Activated naive CD4-positive, alpha-beta T cell treated with anti-CD3 and anti-CD28 coated beads for 36 hours (primary cell): ENCODE measurements at regions not wholly inside any gene's neighbourhood (a gene's known extent, or its start where the extent isn't known, plus 50 kb on each side); places are given as distances from the start of the nearest gene placed in this dataset.
"Not testable (repeated sequence)": the region's sequence is repeated elsewhere in the genome, so short reads cannot be mapped to it uniquely, and the experiment has no call there.

Experiments
- CTCF ChIA-PET: fragments of 350-600 bp; sonication (Branson Sonifier 250); formaldehyde crosslinking; loops from one replicate; lab custom pipeline; 2021; ENCODE audit warnings: antibody characterized with exemption; lab: Charles Lee
- DNase-seq: peaks from one replicate; pipeline ENCODE4 v3.0.0-alpha.2; 2020
- H3K27ac Mint-ChIP-seq: one replicate; pipeline ENCODE4 v1.8.0; 2021; ENCODE audit warnings: mild to moderate bottlenecking, mixed read lengths
- H3K27me3 Mint-ChIP-seq: one replicate; pipeline ENCODE4 v1.8.0; 2021; ENCODE audit warnings: low read depth, mixed read lengths
- H3K36me3 Mint-ChIP-seq: one replicate; pipeline ENCODE4 v1.8.0; 2021; ENCODE audit warnings: low read depth, mixed read lengths
- H3K4me1 Mint-ChIP-seq: one replicate; pipeline ENCODE4 v1.8.0; 2021; ENCODE audit warnings: low read depth, mixed read lengths
- H3K4me3 Mint-ChIP-seq: one replicate; pipeline ENCODE4 v1.8.0; 2021; ENCODE audit warnings: mild to moderate bottlenecking, moderate library complexity, mixed read lengths
- H3K9me3 Mint-ChIP-seq: one replicate; pipeline ENCODE4 v1.8.0; 2021; ENCODE audit warnings: mixed read lengths
- intact Hi-C: fragments of 100-400 bp; cut with micrococcal nuclease; formaldehyde crosslinking; loops from one replicate; pipeline ENCODE4 v1.15.1; 2023

GRCh38 chr2:57218206-57218605, 828.4 kb upstream of the VRK2 start:
- no peak overlapping the region for H3K27ac Mint-ChIP-seq
- H3K9me3 Mint-ChIP-seq, result peaks cover 12% of the 10 kb centered on the region
- H3K4me3 Mint-ChIP-seq, result no peak overlapping the region
- DNase-seq, result no peak
- CTCF ChIA-PET, result no interaction called here
- intact Hi-C loops, result no loop called here
- H3K4me1 Mint-ChIP-seq, result no peaks in the 10 kb centered on the region
- no peaks in the 10 kb centered on the region for H3K36me3 Mint-ChIP-seq
- no peaks in the 10 kb centered on the region for H3K27me3 Mint-ChIP-seq

GRCh38 chr2:57229706-57230105, 816.9 kb upstream of the VRK2 start:
- intact Hi-C loops, H3K4me3 Mint-ChIP-seq, H3K9me3 Mint-ChIP-seq, H3K36me3 Mint-ChIP-seq, H3K27me3 Mint-ChIP-seq, DNase-seq, H3K27ac Mint-ChIP-seq, H3K4me1 Mint-ChIP-seq: not testable (repeated sequence)
- CTCF ChIA-PET, result interaction anchor here (0.6 kb wide), 1 partner anchor 67 kb away, joined by 3 read pairs; no protein-coding TSS in a partner anchor

GRCh38 chr2:57232341-57232740, 814.3 kb upstream of the VRK2 start:
- H3K27ac Mint-ChIP-seq, DNase-seq, H3K4me3 Mint-ChIP-seq, H3K27me3 Mint-ChIP-seq, intact Hi-C loops, H3K36me3 Mint-ChIP-seq, H3K9me3 Mint-ChIP-seq, CTCF ChIA-PET, H3K4me1 Mint-ChIP-seq: not testable (repeated sequence)

GRCh38 chr2:57251495-57251894, 795.1 kb upstream of the VRK2 start:
- DNase-seq, H3K4me1 Mint-ChIP-seq, CTCF ChIA-PET, H3K4me3 Mint-ChIP-seq, H3K27ac Mint-ChIP-seq, H3K36me3 Mint-ChIP-seq, H3K27me3 Mint-ChIP-seq, intact Hi-C loops: not testable (repeated sequence)
- peaks cover 37% of the 10 kb centered on the region for H3K9me3 Mint-ChIP-seq

- H3K27ac Mint-ChIP-seq, H3K4me1 Mint-ChIP-seq, H3K4me3 Mint-ChIP-seq, CTCF ChIA-PET, DNase-seq, H3K36me3 Mint-ChIP-seq, H3K27me3 Mint-ChIP-seq, intact Hi-C loops: not testable (repeated sequence)
- H3K9me3 Mint-ChIP-seq, result peaks cover 40% of the 10 kb centered on the region
Observed at GRCh38 chr2:57276408-57276807, 770.2 kb upstream of the VRK2 start.

- H3K4me3 Mint-ChIP-seq, result no peak overlapping the region
- intact Hi-C loops, result no loop called here
- no peaks in the 10 kb centered on the region for H3K4me1 Mint-ChIP-seq
- DNase-seq, result no peak
- CTCF ChIA-PET, result no interaction called here
- peaks cover 30% of the 10 kb centered on the region for H3K9me3 Mint-ChIP-seq
- H3K27me3 Mint-ChIP-seq, result no peaks in the 10 kb centered on the region
- no peak overlapping the region for H3K27ac Mint-ChIP-seq
- H3K36me3 Mint-ChIP-seq, result no peaks in the 10 kb centered on the region
Observed at GRCh38 chr2:57278451-57278850, 768.2 kb upstream of the VRK2 start.

GRCh38 chr2:57291209-57291608, 755.4 kb upstream of the VRK2 start:
- Mint-ChIP-seq H3K4me3 (no peak overlapping the region), H3K27me3 (no peaks in the 10 kb centered on the region), H3K9me3 (peaks cover 4% of the 10 kb centered on the region), H3K4me1 (no peaks in the 10 kb centered on the region), H3K27ac (no peak overlapping the region), H3K36me3 (no peaks in the 10 kb centered on the region)
- intact Hi-C loops, result no loop called here
- CTCF ChIA-PET, result no interaction called here
- no peak for DNase-seq

- no peaks in the 10 kb centered on the region for H3K27me3 Mint-ChIP-seq
- H3K9me3 Mint-ChIP-seq, result peaks cover 17% of the 10 kb centered on the region
- H3K4me1 Mint-ChIP-seq, result no peaks in the 10 kb centered on the region
- no peak overlapping the region for H3K4me3 Mint-ChIP-seq
- CTCF ChIA-PET, result interaction anchor here (0.7 kb wide), 1 partner anchor 67 kb away, joined by 3 read pairs; no protein-coding TSS in a partner anchor
- no peak overlapping the region for H3K27ac Mint-ChIP-seq
- no peak for DNase-seq
- intact Hi-C loops, result no loop called here
- no peaks in the 10 kb centered on the region for H3K36me3 Mint-ChIP-seq
Observed at GRCh38 chr2:57296795-57297517, 749.6 kb upstream of the VRK2 start.

GRCh38 chr2:57313678-57314077, 732.9 kb upstream of the VRK2 start:
- Mint-ChIP-seq H3K27ac (no peak overlapping the region), H3K27me3 (no peaks in the 10 kb centered on the region), H3K36me3 (no peaks in the 10 kb centered on the region), H3K9me3 (peaks cover 10% of the 10 kb centered on the region), H3K4me1 (no peaks in the 10 kb centered on the region), H3K4me3 (no peak overlapping the region)
- CTCF ChIA-PET, result no interaction called here
- no peak for DNase-seq
- intact Hi-C loops, result no loop called here

- no peak for DNase-seq
- Mint-ChIP-seq H3K4me1 (no peaks in the 10 kb centered on the region), H3K27ac (no peak overlapping the region), H3K9me3 (peaks cover 10% of the 10 kb centered on the region), H3K36me3 (no peaks in the 10 kb centered on the region), H3K27me3 (no peaks in the 10 kb centered on the region), H3K4me3 (no peak overlapping the region)
- CTCF ChIA-PET, result interaction anchor here (0.8 kb wide), 1 partner anchor 20 kb away, joined by 3 read pairs; no protein-coding TSS in a partner anchor
- intact Hi-C loops, result no loop called here
Observed at GRCh38 chr2:57314682-57315081, 731.9 kb upstream of the VRK2 start.

- Mint-ChIP-seq H3K4me3 (no peak overlapping the region), H3K27ac (no peak overlapping the region), H3K9me3 (peaks cover 2% of the 10 kb centered on the region), H3K4me1 (no peaks in the 10 kb centered on the region), H3K36me3 (no peaks in the 10 kb centered on the region), H3K27me3 (no peaks in the 10 kb centered on the region)
- CTCF ChIA-PET, result no interaction called here
- DNase-seq, result no peak
- intact Hi-C loops, result no loop called here
Observed at GRCh38 chr2:57330447-57330846, 716.2 kb upstream of the VRK2 start.

GRCh38 chr2:57333221-57333620, 713.4 kb upstream of the VRK2 start:
- CTCF ChIA-PET, result no interaction called here

GRCh38 chr2:57343391-57344006, 703.1 kb upstream of the VRK2 start:
- H3K9me3 Mint-ChIP-seq, result peaks cover 32% of the 10 kb centered on the region
- H3K4me3 Mint-ChIP-seq, result no peak overlapping the region
- H3K36me3 Mint-ChIP-seq, result no peaks in the 10 kb centered on the region
- no peaks in the 10 kb centered on the region for H3K4me1 Mint-ChIP-seq
- CTCF ChIA-PET, result no interaction called here
- no peak for DNase-seq
- H3K27me3 Mint-ChIP-seq, result no peaks in the 10 kb centered on the region
- H3K27ac Mint-ChIP-seq, result no peak overlapping the region
- intact Hi-C loops, result no loop called here

More at GRCh38 chr2:57333221-57333620, 713.4 kb upstream of the VRK2 start:
- intact Hi-C loops, result no loop called here
- Mint-ChIP-seq H3K36me3 (no peaks in the 10 kb centered on the region), H3K27me3 (no peaks in the 10 kb centered on the region), H3K4me3 (no peak overlapping the region), H3K4me1 (no peaks in the 10 kb centered on the region), H3K9me3 (peaks cover 5% of the 10 kb centered on the region), H3K27ac (no peak overlapping the region)
- DNase-seq, result no peak
